Common myeloid progenitor, CD34-positive (primary cell): ENCODE measurements at regions not wholly inside any gene's neighbourhood (a gene's known extent, or its start where the extent isn't known, plus 50 kb on each side); places are given as distances from the start of the nearest gene placed in this dataset.

Experiments
- CTCF ChIA-PET: fragments of 350-600 bp; sonication (Branson Sonifier 250); formaldehyde crosslinking; loops from one replicate; lab custom pipeline; 2021; ENCODE audit warnings: antibody characterized with exemption; lab: Charles Lee
- POLR2A ChIA-PET: fragments of 350-600 bp; sonication (Branson Sonifier 250); formaldehyde crosslinking; loops from one replicate; lab custom pipeline; 2021; ENCODE audit warnings: antibody characterized with exemption; lab: Charles Lee
- DNase-seq, 3 donors: peaks; one replicate each; pipeline versions ENCODE4 v3.0.0 to v3.0.0-alpha.2; 2013
- H3K27ac ChIP-seq, 2 experiments: 1 replicate in 1 of 2; 2 replicates in 1 of 2; pipeline ENCODE4 v1.7.0; 2013; ENCODE audit warnings: inconsistent platforms in 2 of 2, low read length in 2 of 2, mild to moderate bottlenecking in 2 of 2, low read depth in 1 of 2, moderate library complexity in 1 of 2; ENCODE audit not compliant: severe bottlenecking in 2 of 2, insufficient read depth in 1 of 2, poor library complexity in 1 of 2
- H3K27me3 ChIP-seq, 5 experiments: replicated peaks in 2 of 5; 1 replicate in 3 of 5; 2 replicates in 2 of 5; pipeline versions ENCODE4 v1.6.1 to v1.7.0; 2013; ENCODE audit warnings: low read length in 4 of 5, mild to moderate bottlenecking in 2 of 5, moderate library complexity in 2 of 5, inconsistent platforms in 1 of 5; ENCODE audit not compliant: insufficient read depth in 5 of 5, control insufficient read depth in 4 of 5
- H3K36me3 ChIP-seq, 4 experiments: 1 replicate in 2 of 4; 2 replicates in 2 of 4; pipeline versions ENCODE4 v1.6.1 to v1.7.0; 2013; ENCODE audit warnings: low read length in 3 of 4, control low read depth in 1 of 4, mild to moderate bottlenecking in 1 of 4; ENCODE audit not compliant: control insufficient read depth in 4 of 4, insufficient read depth in 4 of 4
- H3K4me1 ChIP-seq, 4 experiments: 1 replicate in 3 of 4; 2 replicates in 1 of 4; pipeline versions ENCODE4 v1.6.1 to v1.7.1; 2013; ENCODE audit warnings: low read length in 3 of 4, mild to moderate bottlenecking in 3 of 4, control low read depth in 1 of 4, inconsistent platforms in 1 of 4, moderate library complexity in 1 of 4; ENCODE audit not compliant: control insufficient read depth in 4 of 4, insufficient read depth in 4 of 4; ENCODE audit errors: control extremely low read depth in 1 of 4
- H3K4me3 ChIP-seq, 7 experiments: 1 replicate in 4 of 7; 2 replicates in 3 of 7; pipeline versions ENCODE4 v1.5.1 to v1.7.0; 2013; ENCODE audit warnings: mild to moderate bottlenecking in 7 of 7, low read length in 6 of 7, moderate library complexity in 6 of 7, inconsistent platforms in 2 of 7, low read depth in 2 of 7, control low read depth in 1 of 7; ENCODE audit not compliant: insufficient read depth in 4 of 7, control insufficient read depth in 1 of 7; ENCODE audit errors: extremely low read depth in 1 of 7
- H3K9me3 ChIP-seq, 5 experiments: 1 replicate in 4 of 5; 2 replicates in 1 of 5; pipeline versions ENCODE4 v1.6.1 to v1.7.1; 2013; ENCODE audit warnings: low read length in 4 of 5, mild to moderate bottlenecking in 2 of 5, inconsistent platforms in 1 of 5, low read depth in 1 of 5, moderate library complexity in 1 of 5; ENCODE audit not compliant: control insufficient read depth in 4 of 5, insufficient read depth in 2 of 5; ENCODE audit errors: control extremely low read depth in 1 of 5
- WGBS: methylation state at CpG from one replicate; pipeline ENCODE4 v1.1.5; 2013; ENCODE audit not compliant: insufficient coverage; 5-methylcytosine and 5-hydroxymethylcytosine counted together

DNA sequence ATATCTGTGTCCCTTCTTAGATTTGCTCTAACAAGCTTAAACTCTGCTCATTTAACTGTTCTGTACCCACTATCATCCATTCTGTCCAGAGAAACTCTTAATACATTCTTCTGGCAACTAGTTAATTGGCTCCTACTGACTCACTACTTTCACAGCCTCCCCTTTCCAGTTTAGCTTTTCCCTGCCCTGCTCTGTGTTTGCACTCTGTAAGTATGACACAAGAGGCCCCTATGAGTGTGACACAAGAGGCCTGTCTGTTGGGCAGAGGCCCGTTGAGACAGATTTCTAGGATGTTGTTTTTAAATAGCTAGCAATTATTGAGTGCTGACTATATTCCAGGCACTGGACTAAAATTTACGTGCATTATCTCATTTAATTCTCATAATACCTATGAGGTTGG lies 246.0 kb upstream of the DAAM1 start:
- no peaks in the 10 kb centered on the region for H3K27me3 ChIP-seq

DNA sequence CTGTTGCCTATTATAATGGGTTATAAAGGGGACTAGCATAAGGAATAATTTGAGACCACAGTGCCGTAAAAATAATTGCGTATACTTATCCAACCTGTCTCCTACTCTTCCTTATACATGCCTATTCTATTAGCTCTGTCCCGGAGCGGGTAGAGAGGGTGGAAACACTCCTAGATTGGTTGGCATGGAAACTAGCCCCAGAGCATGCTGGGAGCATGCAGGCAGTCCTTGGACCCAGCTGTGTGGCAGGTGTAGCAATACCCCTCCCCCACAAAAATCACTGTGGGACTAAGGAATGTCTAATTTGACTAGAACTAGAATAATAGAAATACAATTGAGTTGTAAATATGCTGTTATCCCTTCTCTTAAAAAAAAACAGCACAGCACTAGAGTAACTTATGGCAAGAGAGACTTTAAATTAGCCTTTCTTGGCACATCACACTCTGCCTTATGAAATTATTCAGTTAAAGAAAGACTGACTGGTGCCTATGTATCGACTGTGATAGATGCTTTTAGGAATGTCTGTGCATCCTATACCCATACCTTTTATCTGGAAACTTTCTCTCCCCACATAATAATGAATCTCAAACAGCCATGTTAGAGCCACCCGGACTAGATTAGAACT lies 244.0 kb upstream of the DAAM1 start:
- no peak for DNase-seq
- Histone ChIP-seq H3K4me3 (no peak overlapping the region), H3K36me3 (no peaks in the 10 kb centered on the region), H3K27ac (no peak overlapping the region), H3K9me3 (no peaks in the 10 kb centered on the region), H3K4me1 (no peaks in the 10 kb centered on the region), H3K27me3 (no peaks in the 10 kb centered on the region)
- ChIA-PET CTCF (no interaction called here), POLR2A (no interaction called here)
- WGBS: 100% methylated on average over 1 of the region's 6 CpGs

More for the DNA sequence above, 246.0 kb upstream of the DAAM1 start:
- ChIA-PET CTCF (interaction anchor here (1.4 kb wide), 1 partner anchor 300 kb away, joined by 3 read pairs; no protein-coding TSS in a partner anchor), POLR2A (no interaction called here)
- Histone ChIP-seq H3K36me3 (no peaks in the 10 kb centered on the region), H3K4me1 (no peaks in the 10 kb centered on the region), H3K4me3 (no peak overlapping the region), H3K27ac (no peak overlapping the region), H3K9me3 (peaks cover 0 to 6% (median 0%) of the 10 kb centered on the region in 5 experiments)
- no CpG with 5 or more reads among the region's 2 CpGs for WGBS
- DNase-seq: no peak

DNA sequence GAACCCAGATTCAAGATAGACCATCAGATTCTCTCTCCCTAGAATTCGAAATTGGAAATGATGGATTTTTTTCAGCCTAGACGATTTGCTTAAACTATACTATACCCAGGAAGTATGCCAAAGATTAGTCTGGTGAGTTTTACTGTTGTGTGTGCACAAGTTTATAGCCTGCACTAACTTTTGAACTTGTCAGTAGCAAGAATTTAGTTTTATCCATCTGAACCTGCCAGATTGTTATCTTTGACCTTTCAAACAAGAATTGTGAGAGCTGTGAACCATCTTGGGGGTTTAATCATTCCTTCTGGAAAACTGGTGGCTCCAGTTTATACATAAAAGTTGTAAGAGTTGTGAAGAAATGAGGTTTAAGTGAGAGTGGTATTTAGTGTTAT lies 243.5 kb upstream of the DAAM1 start:
- Histone ChIP-seq H3K27me3 (no peaks in the 10 kb centered on the region), H3K4me3 (no peak overlapping the region), H3K36me3 (no peaks in the 10 kb centered on the region), H3K9me3 (no peaks in the 10 kb centered on the region), H3K27ac (no peak overlapping the region), H3K4me1 (no peaks in the 10 kb centered on the region)
- ChIA-PET CTCF (no interaction called here), POLR2A (no interaction called here)
- 100% methylated on average over 2 of the region's 2 CpGs for WGBS
- no peak for DNase-seq

DNA sequence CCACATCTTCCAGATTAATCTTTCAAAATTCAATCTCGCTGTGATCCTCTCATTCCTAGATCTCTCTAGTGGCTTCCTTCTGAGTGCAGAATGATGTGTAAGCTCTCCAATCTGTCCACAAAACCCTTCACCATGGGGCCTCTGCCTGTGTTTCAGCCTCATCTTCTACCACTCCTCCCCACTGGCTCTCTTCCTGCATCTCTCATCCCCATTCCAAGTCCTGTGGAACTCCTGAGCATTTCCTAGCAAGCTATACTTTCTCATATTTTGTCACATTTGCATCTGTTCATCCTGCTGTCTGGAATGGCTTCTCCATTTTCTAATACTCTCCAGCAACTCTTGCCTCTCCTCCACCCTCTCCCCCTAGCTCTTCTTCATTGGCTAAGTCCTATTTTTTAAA lies 242.0 kb upstream of the DAAM1 start:
- no peaks in the 10 kb centered on the region for H3K36me3 ChIP-seq
- H3K9me3 ChIP-seq: peaks cover 0 to 6% (median 0%) of the 10 kb centered on the region in 5 experiments
- H3K27ac ChIP-seq: no peak overlapping the region
- no peaks in the 10 kb centered on the region for H3K27me3 ChIP-seq
- DNase-seq: no peak
- WGBS: 100% methylated on average over 1 of the region's 1 CpG
- no peak overlapping the region for H3K4me3 ChIP-seq
- CTCF ChIA-PET: no interaction called here
- POLR2A ChIA-PET: no interaction called here
- H3K4me1 ChIP-seq: no peaks in the 10 kb centered on the region

DNA sequence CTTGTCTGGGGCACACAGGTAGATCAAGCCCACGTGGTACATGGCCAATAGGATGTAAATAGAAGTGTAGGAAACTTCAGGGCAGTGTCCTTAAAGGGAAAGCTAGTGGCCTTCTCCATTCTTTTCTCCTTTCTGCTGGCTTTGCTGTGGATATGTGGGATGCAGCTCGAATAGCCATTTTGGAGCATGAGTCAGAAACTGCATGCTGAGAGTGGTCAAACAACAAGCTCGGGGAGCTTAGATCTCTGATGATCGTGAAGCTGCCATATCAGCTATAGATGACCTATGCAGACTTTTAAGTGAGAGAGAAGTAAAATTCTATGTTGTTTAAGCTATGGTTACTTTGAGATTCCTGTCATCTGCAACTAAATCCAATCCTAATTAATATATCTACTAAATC lies 241.3 kb upstream of the DAAM1 start:
- no peaks in the 10 kb centered on the region for H3K4me1 ChIP-seq
- no peak overlapping the region for H3K4me3 ChIP-seq
- no peak overlapping the region for H3K27ac ChIP-seq
- ChIA-PET POLR2A (no interaction called here), CTCF (interaction anchor here (0.9 kb wide), 1 partner anchor 9 kb away, joined by 5 read pairs; no protein-coding TSS in a partner anchor)
- WGBS: 100% methylated on average over 1 of the region's 4 CpGs
- no peaks in the 10 kb centered on the region for H3K27me3 ChIP-seq
- DNase-seq: no peak
- H3K9me3 ChIP-seq: peaks cover 0 to 6% (median 0%) of the 10 kb centered on the region in 5 experiments
- H3K36me3 ChIP-seq: no peaks in the 10 kb centered on the region

DNA sequence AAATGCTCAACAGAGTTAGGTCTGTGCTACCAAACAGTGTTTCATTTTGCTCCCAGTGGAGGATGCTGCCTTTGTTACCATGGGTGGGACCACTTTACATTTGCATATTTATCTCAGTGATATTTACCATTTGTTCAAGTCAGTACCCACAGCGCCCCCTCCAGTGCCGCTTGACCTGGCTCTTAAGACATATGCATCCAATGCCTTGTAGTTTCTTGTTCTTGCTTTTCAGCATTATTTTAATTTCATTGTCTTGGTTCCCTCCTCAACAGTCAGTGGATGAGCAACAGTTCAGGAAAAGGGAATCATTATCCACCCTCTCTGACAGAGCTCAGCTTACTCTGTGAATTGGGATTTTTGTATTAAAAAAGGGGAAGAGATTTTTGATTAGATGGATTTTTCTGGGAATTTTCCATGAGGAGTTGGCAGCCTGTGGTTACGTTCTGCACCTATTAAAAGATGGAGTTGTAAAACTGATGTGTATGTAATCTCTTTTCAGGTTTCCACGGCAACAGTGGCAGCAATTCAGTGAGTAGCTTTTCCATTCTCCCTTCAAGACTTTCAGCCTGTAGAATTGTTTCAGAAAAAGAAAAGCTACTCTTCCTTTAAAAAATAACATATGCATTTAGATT lies 240.5 kb upstream of the DAAM1 start:
- no peaks in the 10 kb centered on the region for H3K4me1 ChIP-seq
- DNase-seq: peak in 2 of 3 donors; percentile 7 to 11
- H3K9me3 ChIP-seq: peaks cover 0 to 6% (median 0%) of the 10 kb centered on the region in 5 experiments
- no peaks in the 10 kb centered on the region for H3K36me3 ChIP-seq
- WGBS: 100% methylated on average over 2 of the region's 4 CpGs
- H3K27ac ChIP-seq: no peak overlapping the region
- H3K4me3 ChIP-seq: no peak overlapping the region
- H3K27me3 ChIP-seq: no peaks in the 10 kb centered on the region
- ChIA-PET POLR2A (no interaction called here), CTCF (interaction anchor here (0.9 kb wide), 2 partner anchors 8 kb away, joined by 3 to 5 read pairs; no protein-coding TSS in a partner anchor)

DNA sequence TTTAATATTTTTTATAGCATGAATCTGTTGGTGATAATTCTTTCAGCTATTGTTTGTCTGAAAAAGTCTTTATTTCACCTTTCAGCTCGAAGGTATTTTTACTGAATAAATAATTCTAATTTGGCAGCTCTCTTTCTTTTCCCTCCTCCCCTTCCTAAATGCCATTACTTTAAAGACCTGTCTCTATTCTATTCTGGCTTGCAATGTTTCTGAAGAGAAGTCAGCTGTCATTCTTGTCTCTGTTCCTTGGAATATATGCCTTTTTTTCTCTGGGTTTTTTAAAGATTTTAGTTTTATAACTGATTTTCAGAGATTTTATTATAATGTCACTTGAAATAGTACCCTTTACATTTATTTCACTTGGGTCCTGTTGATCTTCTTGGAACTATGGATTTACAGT lies 237.9 kb upstream of the DAAM1 start:
- Histone ChIP-seq H3K27ac (no peak overlapping the region), H3K36me3 (no peaks in the 10 kb centered on the region), H3K9me3 (peaks cover 0 to 6% (median 0%) of the 10 kb centered on the region in 5 experiments), H3K27me3 (no peaks in the 10 kb centered on the region), H3K4me3 (no peak overlapping the region), H3K4me1 (peaks cover 8 to 19% (median 17%) of the 10 kb centered on the region in 4 experiments)
- no CpG with 5 or more reads among the region's 1 CpG for WGBS
- DNase-seq: peak in 1 of 3 donors; percentile 20
- POLR2A ChIA-PET: interaction anchor here (0.6 kb wide), 1 partner anchor 276 kb away, joined by 3 read pairs; no protein-coding TSS in a partner anchor
- CTCF ChIA-PET: no interaction called here
